ENCODE measurements at regions not wholly inside any gene's neighbourhood (a gene's known extent, or its start where the extent isn't known, plus 50 kb on each side); places are given as distances from the start of the nearest gene placed in this dataset.

- no peak for TF ChIP-seq CTCF (IDR thresholded peaks at IDR 0.05)
- no peak for TF ChIP-seq EP300 (IDR thresholded peaks at IDR 0.05)
Measured at GRCh38 chrX:16465081-16465876, 184.7 kb upstream of the S100G start.
